ENCODE measurements at regions not wholly inside any gene's neighbourhood (a gene's known extent, or its start where the extent isn't known, plus 50 kb on each side); places are given as distances from the start of the nearest gene placed in this dataset.
A peak's percentile ranks its signal among the peaks of the same experiment; 100 is the strongest.
"Not testable (repeated sequence)": the region's sequence is repeated elsewhere in the genome, so short reads cannot be mapped to it uniquely, and the experiment has no call there.

- no peak overlapping the region for H3K27ac ChIP-seq
- no peaks in the 10 kb centered on the region for H3K4me1 ChIP-seq (replicated peaks)
- H3K9me3 ChIP-seq (replicated peaks) = no peaks in the 10 kb centered on the region
Observed at GRCh38 chr13:99093997-99094396, 106.7 kb upstream of the UBAC2 start.

GRCh38 chr13:99101831-99102230 lies 98.8 kb upstream of the UBAC2 start:
- not testable (repeated sequence) for H3K4me3 ChIP-seq, H3K27ac ChIP-seq
- peak in 1 of 2 experiments; percentile 54 for DNase-seq (ENCODE audit: low read depth in 1 of 2, low spot score in 2 of 2)

More at GRCh38 chr13:99093997-99094396, 106.7 kb upstream of the UBAC2 start:
- H3K27me3 ChIP-seq (replicated peaks) = no peaks in the 10 kb centered on the region; the same call in 1 of the 2 replicates
- H3K36me3 ChIP-seq = no peaks in the 10 kb centered on the region
- no peak overlapping the region for H3K4me3 ChIP-seq
- peak in 1 of 2 experiments; percentile 59 for DNase-seq (ENCODE audit: low read depth in 1 of 2, low spot score in 2 of 2)

GRCh38 chr13:99103536-99103935 lies 97.1 kb upstream of the UBAC2 start:
- no peaks in the 10 kb centered on the region for H3K9me3 ChIP-seq (replicated peaks)
- H3K4me1 ChIP-seq (replicated peaks) = no peaks in the 10 kb centered on the region
- H3K27me3 ChIP-seq (replicated peaks) = peaks cover 22% of the 10 kb centered on the region
- peak in 1 of 2 experiments; percentile 56 for DNase-seq (ENCODE audit: low read depth in 1 of 2, low spot score in 2 of 2)
- H3K27ac ChIP-seq = no peak overlapping the region
- H3K36me3 ChIP-seq = no peaks in the 10 kb centered on the region
- H3K4me3 ChIP-seq = no peak overlapping the region

More at GRCh38 chr13:99101831-99102230, 98.8 kb upstream of the UBAC2 start:
- not testable (repeated sequence) for H3K36me3 ChIP-seq; H3K4me1 ChIP-seq (replicated peaks); H3K9me3 ChIP-seq (replicated peaks)
- H3K27me3 ChIP-seq (replicated peaks) = peaks cover 21% of the 10 kb centered on the region

GRCh38 chr13:99104396-99104795 lies 96.3 kb upstream of the UBAC2 start:
- H3K27me3 ChIP-seq (replicated peaks) = peaks cover 22% of the 10 kb centered on the region
- no peaks in the 10 kb centered on the region for H3K9me3 ChIP-seq (replicated peaks)
- no peaks in the 10 kb centered on the region for H3K4me1 ChIP-seq (replicated peaks)
- no peak overlapping the region for H3K27ac ChIP-seq
- H3K4me3 ChIP-seq = no peak overlapping the region
- DNase-seq (ENCODE audit: low read depth in 1 of 2, low spot score in 2 of 2) = peak in 1 of 2 experiments; percentile 45
- no peaks in the 10 kb centered on the region for H3K36me3 ChIP-seq

GRCh38 chr13:99105160-99105559 lies 95.5 kb upstream of the UBAC2 start:
- Histone ChIP-seq H3K9me3 (replicated peaks) (no peaks in the 10 kb centered on the region), H3K4me3 (no peak overlapping the region)
- peak in 1 of 2 experiments; percentile 46 for DNase-seq (ENCODE audit: low read depth in 1 of 2, low spot score in 2 of 2)

GRCh38 chr13:99113351-99113750 lies 87.3 kb upstream of the UBAC2 start:
- no peaks in the 10 kb centered on the region for H3K36me3 ChIP-seq
- H3K9me3 ChIP-seq (replicated peaks) = 0 out of 2 replicates have a peak, but pooled peaks cover 2% of the 10 kb centered on the region
- DNase-seq (ENCODE audit: low read depth in 1 of 2, low spot score in 2 of 2) = peak in 1 of 2 experiments; percentile 55
- no peak overlapping the region for H3K27ac ChIP-seq
- no peak overlapping the region for H3K4me3 ChIP-seq
- no peaks in the 10 kb centered on the region for H3K4me1 ChIP-seq (replicated peaks)
- H3K27me3 ChIP-seq (replicated peaks) = peaks cover 13% of the 10 kb centered on the region

More at GRCh38 chr13:99105160-99105559, 95.5 kb upstream of the UBAC2 start:
- no peaks in the 10 kb centered on the region for H3K36me3 ChIP-seq
- no peaks in the 10 kb centered on the region for H3K4me1 ChIP-seq (replicated peaks)
- peaks cover 18% of the 10 kb centered on the region for H3K27me3 ChIP-seq (replicated peaks)
- H3K27ac ChIP-seq = no peak overlapping the region

- H3K27ac ChIP-seq = no peak overlapping the region
- no peaks in the 10 kb centered on the region for H3K36me3 ChIP-seq
- DNase-seq (ENCODE audit: low read depth in 1 of 2, low spot score in 2 of 2) = peak in 1 of 2 experiments; percentile 60
- 0 out of 2 replicates have a peak, but pooled peaks cover 3% of the 10 kb centered on the region for H3K27me3 ChIP-seq (replicated peaks)
- H3K4me1 ChIP-seq (replicated peaks) = peaks cover 8% of the 10 kb centered on the region
- 0 out of 2 replicates have a peak, but pooled peaks cover 2% of the 10 kb centered on the region for H3K9me3 ChIP-seq (replicated peaks)
- no peak overlapping the region for H3K4me3 ChIP-seq
Observed at GRCh38 chr13:99118179-99118578, 82.5 kb upstream of the UBAC2 start.

- H3K4me1 ChIP-seq (replicated peaks) = peaks cover 20% of the 10 kb centered on the region
- no peak overlapping the region for H3K27ac ChIP-seq
- 0 out of 2 replicates have a peak, but pooled peaks cover 2% of the 10 kb centered on the region for H3K9me3 ChIP-seq (replicated peaks)
- no peaks in the 10 kb centered on the region for H3K36me3 ChIP-seq
- DNase-seq (ENCODE audit: low read depth in 1 of 2, low spot score in 2 of 2) = peak in 1 of 2 experiments; percentile 65
- H3K27me3 ChIP-seq (replicated peaks) = 0 out of 2 replicates have a peak, but pooled peaks cover 3% of the 10 kb centered on the region
- no peak overlapping the region for H3K4me3 ChIP-seq
Observed at GRCh38 chr13:99119656-99120055, 81.0 kb upstream of the UBAC2 start.

- Histone ChIP-seq H3K36me3 (no peaks in the 10 kb centered on the region), H3K4me1 (replicated peaks) (peaks cover 31% of the 10 kb centered on the region), H3K9me3 (replicated peaks) (0 out of 2 replicates have a peak, but pooled peaks cover 2% of the 10 kb centered on the region), H3K27me3 (replicated peaks) (no peaks in the 10 kb centered on the region), H3K4me3 (no peak overlapping the region), H3K27ac (no peak overlapping the region)
- peak in 1 of 2 experiments; percentile 36 for DNase-seq (ENCODE audit: low read depth in 1 of 2, low spot score in 2 of 2)
Observed at GRCh38 chr13:99120751-99121150, 79.9 kb upstream of the UBAC2 start.

GRCh38 chr13:99122171-99122570 lies 78.5 kb upstream of the UBAC2 start:
- H3K36me3 ChIP-seq = no peaks in the 10 kb centered on the region
- H3K27me3 ChIP-seq (replicated peaks) = no peaks in the 10 kb centered on the region
- no peak overlapping the region for H3K27ac ChIP-seq
- peaks cover 31% of the 10 kb centered on the region for H3K4me1 ChIP-seq (replicated peaks)
- DNase-seq (ENCODE audit: low read depth in 1 of 2, low spot score in 2 of 2) = peak in 1 of 2 experiments; percentile 45
- H3K4me3 ChIP-seq = no peak overlapping the region
- H3K9me3 ChIP-seq (replicated peaks) = 0 out of 2 replicates have a peak, but pooled peaks cover 2% of the 10 kb centered on the region

- H3K27ac ChIP-seq = peak overlapping the region; percentile 55; the same call in 1 of the 2 replicates
- H3K9me3 ChIP-seq (replicated peaks) = 0 out of 2 replicates have a peak, but pooled peaks cover 2% of the 10 kb centered on the region
- H3K36me3 ChIP-seq = no peaks in the 10 kb centered on the region
- H3K27me3 ChIP-seq (replicated peaks) = no peaks in the 10 kb centered on the region
- DNase-seq (ENCODE audit: low read depth in 1 of 2, low spot score in 2 of 2) = peak; percentile 64 to 70
- H3K4me3 ChIP-seq = no peak overlapping the region
- peaks cover 31% of the 10 kb centered on the region for H3K4me1 ChIP-seq (replicated peaks)
Observed at GRCh38 chr13:99123101-99124045, 77.3 kb upstream of the UBAC2 start.

- no peak for DNase-seq (ENCODE audit: low read depth in 1 of 2, low spot score in 2 of 2)
- Histone ChIP-seq H3K27me3 (replicated peaks) (no peaks in the 10 kb centered on the region), H3K27ac (peak overlapping the region; percentile 55; the same call in 1 of the 2 replicates), H3K4me1 (replicated peaks) (peaks cover 31% of the 10 kb centered on the region), H3K9me3 (replicated peaks) (0 out of 2 replicates have a peak, but pooled peaks cover 2% of the 10 kb centered on the region), H3K4me3 (no peak overlapping the region), H3K36me3 (no peaks in the 10 kb centered on the region)
Observed at GRCh38 chr13:99124046-99124400, 76.6 kb upstream of the UBAC2 start.

GRCh38 chr13:99124794-99125316 lies 75.8 kb upstream of the UBAC2 start:
- no peaks in the 10 kb centered on the region for H3K36me3 ChIP-seq
- H3K9me3 ChIP-seq (replicated peaks) = 0 out of 2 replicates have a peak, but pooled peaks cover 2% of the 10 kb centered on the region
- DNase-seq (ENCODE audit: low read depth in 1 of 2, low spot score in 2 of 2) = peak; percentile 69 to 94
- peaks cover 31% of the 10 kb centered on the region for H3K4me1 ChIP-seq (replicated peaks)
- no peaks in the 10 kb centered on the region for H3K27me3 ChIP-seq (replicated peaks)
- H3K4me3 ChIP-seq = no peak overlapping the region
- peak overlapping the region; percentile 55 for H3K27ac ChIP-seq
